ENCODE measurements at regions not wholly inside any gene's neighbourhood (a gene's known extent, or its start where the extent isn't known, plus 50 kb on each side); places are given as distances from the start of the nearest gene placed in this dataset.
"Not testable (repeated sequence)": the region's sequence is repeated elsewhere in the genome, so short reads cannot be mapped to it uniquely, and the experiment has no call there.

GRCh38 chr4:184335520-184335919, 117.8 kb upstream of the ENPP6 start:
- no peak for DNase-seq

GRCh38 chr4:184333446-184333845, 115.8 kb upstream of the ENPP6 start:
- not testable (repeated sequence) for DNase-seq

DNA sequence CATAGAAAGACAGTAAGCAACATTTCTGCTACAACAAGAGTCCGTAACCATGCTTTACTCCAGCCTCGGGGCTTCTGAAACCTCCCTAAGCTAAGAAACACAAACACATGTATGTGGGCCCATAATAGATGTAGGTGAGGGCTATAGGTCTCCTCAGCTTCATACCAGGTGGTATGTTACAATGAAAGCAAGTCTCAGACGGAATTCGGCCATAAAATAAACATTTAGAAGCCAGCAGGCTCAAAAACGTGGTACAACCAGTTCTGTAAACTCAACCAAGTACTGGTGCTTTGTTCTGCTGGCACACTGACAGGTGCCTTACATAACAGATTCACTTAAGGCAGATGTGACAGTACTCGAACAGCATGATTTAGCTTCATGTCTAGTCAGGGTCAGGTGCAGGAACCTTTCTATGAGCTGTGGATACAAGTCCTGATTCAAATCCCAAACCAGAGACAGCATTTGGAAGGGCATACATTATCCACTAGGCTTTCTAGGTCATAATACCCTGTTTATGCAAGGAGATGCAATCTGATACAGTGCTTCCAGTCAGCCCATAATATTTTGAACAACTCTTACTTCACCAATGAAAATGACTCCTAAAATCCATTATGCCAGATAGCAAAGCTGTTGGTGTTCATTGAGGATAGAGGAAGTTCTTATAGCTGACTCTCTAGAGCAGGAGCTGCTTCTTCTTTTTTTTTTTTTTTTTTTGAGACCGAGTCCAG, 113.8 kb upstream of the ENPP6 start:
- DNase-seq = peak; percentile 59

DNA sequence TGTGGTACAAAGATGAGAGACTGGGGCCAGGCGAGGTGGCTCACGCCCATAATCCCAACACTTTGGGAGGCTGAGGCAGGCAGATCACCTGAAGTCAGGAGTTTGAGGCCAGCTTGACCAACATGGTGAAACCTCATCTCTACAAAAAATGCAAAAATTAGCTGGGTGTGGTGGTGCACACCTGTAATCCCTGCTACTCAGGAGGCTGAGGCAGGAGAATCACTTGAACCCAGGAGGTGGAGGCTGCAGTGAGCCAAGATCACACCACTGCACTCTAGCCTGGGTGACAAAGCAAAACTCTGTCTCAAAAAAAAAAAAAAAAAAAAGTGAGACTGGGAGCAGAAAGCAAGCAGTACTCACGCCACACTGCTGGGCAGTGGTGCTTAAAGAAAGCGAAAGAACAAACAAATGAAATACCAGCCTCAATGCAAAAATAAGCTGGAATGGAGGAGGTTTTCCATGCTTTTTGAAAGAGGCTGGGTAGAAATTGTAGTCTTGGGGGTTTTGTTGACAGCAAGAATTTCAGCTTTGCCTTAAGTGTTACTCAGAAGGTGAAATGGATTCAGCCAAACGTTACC, 112.9 kb upstream of the ENPP6 start:
- DNase-seq = not testable (repeated sequence)

DNA sequence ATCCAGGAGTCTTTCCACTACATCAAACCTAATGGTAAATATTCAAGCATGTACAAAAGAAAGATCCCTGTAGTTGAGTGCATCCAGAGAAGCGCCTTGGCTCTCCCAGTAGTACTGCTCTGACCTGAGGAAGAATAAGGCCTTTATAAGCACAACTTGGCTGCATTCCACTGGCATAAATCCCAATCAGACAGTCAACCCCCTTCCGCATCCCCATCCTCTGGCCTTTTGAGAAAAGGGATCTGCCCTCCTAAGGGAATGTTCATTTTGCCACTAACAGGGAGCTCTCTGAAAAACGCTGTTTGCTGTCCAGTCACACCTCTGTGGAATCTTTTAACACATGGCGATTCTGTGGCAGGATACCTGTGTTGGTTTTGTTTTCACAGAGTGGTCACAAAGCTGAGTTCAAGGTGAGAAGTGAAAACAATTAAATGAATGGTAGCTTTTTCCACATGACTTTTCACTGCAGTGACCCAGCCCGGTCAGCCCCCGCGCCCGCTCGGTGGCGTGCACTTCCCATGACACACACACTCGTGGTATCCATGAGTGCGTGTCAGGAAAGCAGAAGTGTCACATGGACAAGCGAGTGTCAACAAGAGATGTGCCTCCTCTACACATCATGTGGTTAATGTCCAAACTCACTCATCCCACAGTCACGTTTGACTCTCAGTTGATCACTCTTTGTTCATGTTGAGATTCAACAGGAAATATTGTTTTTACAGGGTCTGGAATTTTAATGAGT, 112.2 kb upstream of the ENPP6 start:
- DNase-seq = no peak

DNA sequence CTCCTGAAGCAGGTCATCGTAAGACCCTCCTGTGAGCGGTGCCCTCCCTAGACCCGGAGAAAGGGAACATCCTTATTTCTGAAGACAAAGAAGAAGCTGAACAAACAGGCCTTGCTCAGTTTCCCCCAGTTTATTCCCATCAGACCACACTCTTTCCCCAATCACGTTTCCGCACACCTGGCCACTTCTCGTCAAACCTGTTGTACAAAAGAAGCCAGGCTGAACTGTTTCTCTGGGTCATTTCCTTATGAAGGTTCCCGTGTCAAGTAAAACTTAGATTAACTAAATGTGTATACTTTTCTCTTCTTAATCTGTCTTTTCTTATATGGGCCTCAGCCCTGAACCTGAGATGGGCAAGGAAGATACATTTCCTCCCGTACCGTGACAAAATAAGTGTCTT, 111.6 kb upstream of the ENPP6 start:
- no peak for DNase-seq

- DNase-seq = no peak
Observed at GRCh38 chr4:184328022-184328736, 110.5 kb upstream of the ENPP6 start.

DNA sequence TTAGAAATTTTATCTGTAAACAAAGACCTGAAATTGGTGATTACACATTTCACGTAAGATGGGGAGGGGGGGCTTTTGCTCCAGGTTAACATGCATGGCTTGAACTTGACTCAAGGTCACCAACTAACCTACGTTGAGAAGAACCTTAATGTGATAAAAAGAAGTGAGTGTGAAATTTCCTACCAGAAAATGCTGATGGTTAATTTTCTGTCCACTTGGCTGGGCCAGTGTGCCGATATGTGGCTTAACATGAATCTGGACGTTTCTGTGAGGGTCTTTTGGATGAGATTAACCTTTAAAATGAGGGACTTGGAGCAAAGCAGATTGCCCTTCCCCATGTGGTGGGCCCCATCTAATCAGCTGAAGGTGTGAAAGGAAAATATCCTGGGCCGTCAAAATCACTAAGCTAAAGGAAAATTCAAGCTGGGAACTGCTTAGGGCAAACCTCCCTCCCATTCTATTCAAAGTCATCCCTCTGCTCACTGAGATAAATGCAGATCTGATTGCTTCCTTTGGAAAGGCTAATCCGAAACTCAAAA, 107.3 kb upstream of the ENPP6 start:
- no peak for DNase-seq

GRCh38 chr4:184322328-184323025, 104.8 kb upstream of the ENPP6 start:
- no peak for DNase-seq

- DNase-seq = no peak
Observed at GRCh38 chr4:184320631-184321030, 103.0 kb upstream of the ENPP6 start.

- no peak for DNase-seq
Observed at GRCh38 chr4:184318852-184319251, 101.2 kb upstream of the ENPP6 start.

GRCh38 chr4:184317234-184317918, 99.7 kb upstream of the ENPP6 start:
- no peak for DNase-seq

GRCh38 chr4:184316821-184317220, 99.1 kb upstream of the ENPP6 start:
- no peak for DNase-seq

DNA sequence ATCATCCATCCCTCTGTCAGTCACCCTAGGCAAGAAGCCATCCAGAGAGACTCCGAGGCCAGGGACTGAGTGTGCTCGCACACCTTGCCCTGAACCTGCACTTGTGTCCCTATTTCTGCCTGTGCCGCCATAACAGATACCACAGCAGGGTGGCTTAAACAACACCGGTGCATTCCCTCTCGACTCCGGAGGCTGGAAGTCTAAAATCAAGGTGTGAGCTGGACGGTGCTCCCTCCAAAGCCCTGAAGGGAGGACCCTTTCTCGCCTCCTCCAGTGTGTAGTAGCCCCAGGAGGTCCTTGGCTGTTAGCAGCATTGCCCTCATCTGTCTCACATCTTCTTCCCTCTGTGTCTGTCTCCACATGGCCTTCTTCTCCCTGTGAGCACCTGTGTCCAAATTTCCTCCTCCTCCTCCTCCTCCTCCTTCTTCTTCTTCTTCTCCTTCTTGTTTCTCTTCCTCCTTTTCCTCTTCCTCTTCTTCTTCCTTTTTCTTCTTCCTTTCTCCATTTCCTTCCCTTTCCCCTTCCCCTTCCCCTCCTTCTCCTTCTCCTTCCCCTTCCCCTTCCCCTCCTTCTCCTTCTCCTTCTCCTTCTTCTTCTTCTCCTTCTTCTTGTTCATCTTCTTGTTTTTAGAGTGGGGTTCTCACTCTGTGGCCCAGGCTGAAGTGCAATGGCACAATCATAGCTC, 98.1 kb upstream of the ENPP6 start:
- no peak for DNase-seq

GRCh38 chr4:184313702-184314659, 96.3 kb upstream of the ENPP6 start:
- no peak for DNase-seq

DNA sequence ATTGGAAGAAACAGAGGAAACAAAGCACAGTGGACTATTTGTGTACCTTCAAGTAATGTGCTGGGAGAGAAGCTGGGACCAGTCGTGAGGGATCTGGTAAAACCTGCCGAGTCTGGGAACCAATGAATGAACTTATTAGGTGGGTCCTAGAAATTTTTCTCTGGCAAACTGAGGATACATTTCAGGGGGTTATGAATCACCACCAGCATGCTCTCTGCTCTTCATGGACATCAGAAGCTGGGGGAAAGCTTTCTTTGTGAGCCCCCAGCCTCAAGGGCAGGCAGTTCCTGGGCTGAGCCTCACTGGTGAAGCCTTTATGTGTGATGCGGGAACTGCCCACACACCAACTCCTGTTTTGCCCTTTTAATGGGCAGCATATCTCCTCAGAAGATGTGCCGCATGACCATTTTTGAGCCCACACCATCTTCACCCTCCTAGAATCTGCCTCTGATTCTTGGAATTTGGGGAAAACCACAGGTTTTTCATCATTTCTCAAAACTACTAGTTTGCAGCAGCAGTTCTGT, 95.4 kb upstream of the ENPP6 start:
- peak; percentile 84 for DNase-seq

DNA sequence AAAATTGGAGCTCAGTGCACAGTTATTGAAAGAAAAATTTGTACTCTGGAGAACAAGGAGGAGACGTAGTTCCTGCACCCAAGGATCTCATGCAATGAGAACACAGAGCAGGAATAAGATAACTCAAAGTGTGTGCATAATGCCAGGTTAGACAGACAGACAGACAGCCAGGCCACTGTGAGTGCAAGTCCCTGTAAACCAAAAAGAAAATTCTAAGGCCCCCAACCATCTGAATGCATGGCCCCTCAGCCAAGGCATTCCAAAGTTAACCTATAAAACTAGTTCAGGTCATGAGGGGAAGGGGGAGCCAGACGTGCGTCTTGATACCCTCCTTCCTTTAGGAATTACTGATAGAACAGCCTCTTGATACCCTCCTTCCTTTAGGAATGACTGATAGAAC, 94.5 kb upstream of the ENPP6 start:
- no peak for DNase-seq

DNA sequence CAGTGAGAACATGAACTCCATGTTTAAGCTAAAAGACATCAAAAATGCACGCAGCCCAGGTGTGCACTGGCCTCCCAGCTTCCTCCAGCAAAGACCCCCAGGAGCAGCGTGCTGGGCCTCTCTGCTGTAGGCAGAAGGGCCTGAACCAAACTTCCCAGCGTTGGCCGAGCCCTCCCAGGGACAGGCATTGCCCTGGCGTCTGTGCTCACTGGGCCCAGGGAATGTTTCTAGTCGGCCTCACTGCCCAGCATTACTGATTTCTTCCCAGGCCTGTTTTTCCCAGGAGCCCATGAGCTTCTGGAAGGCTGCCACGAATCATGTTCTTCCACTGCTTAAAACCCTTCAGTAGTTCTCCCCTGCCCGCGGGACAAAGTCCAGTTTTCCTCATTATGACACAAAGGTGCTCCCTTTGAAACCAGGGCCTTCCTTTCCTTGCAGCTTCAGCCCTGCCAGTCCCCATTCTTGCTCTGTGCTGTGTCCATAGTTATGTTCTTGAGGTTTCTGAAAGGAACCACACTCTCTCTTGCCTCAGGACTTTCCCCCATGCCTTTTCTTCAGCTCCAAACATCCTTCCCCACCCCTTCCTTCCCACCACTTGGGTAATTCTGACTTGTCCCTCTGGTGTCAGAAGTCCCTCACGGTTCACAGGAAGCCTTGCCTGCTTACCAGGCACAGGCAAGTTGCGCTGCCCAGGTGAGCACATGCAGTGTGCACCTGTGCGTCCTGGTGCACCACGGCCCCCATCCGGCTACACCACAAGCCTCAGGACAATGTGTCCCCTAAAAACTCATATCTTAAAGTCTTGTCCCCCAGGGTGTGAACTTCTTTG, 93.4 kb upstream of the ENPP6 start:
- DNase-seq = no peak

GRCh38 chr4:184310171-184310567, 92.5 kb upstream of the ENPP6 start:
- DNase-seq = peak; percentile 11

Data from OCI-M1 (cell line).